Tibial nerve (tissue), 4 donors: ENCODE measurements at regions not wholly inside any gene's neighbourhood (a gene's known extent, or its start where the extent isn't known, plus 50 kb on each side); places are given as distances from the start of the nearest gene placed in this dataset.

Experiments used
- DNase-seq, 2 donors: peaks; one replicate each; pipeline ENCODE4 v3.0.0-alpha.2; 2019; ENCODE audit warnings: low spot score in 2 of 2
- H3K27ac ChIP-seq, 4 donors: fragments of 200-600 bp; sonication (generic) in 3 of 4; one replicate each; pipeline ENCODE4 v1.5.1; 2017 to 2019; ENCODE audit warnings: mild to moderate bottlenecking in 1 of 4
- H3K27me3 ChIP-seq, 2 donors: fragments of 200-600 bp; sonication (generic) in 1 of 2; one replicate each; pipeline versions ENCODE4 v1.5.1 to v1.6.0; 2017 to 2019
- H3K36me3 ChIP-seq, 3 donors: fragments of 200-600 bp; sonication (generic); one replicate each; pipeline ENCODE4 v1.5.1; 2018 to 2019
- H3K4me1 ChIP-seq, 4 donors: fragments of 200-600 bp; sonication (generic) in 3 of 4; one replicate each; pipeline ENCODE4 v1.5.1; 2017 to 2019
- H3K4me3 ChIP-seq, 4 donors: fragments of 200-600 bp; sonication (generic) in 3 of 4; one replicate each; pipeline ENCODE4 v1.5.1; 2017 to 2019; ENCODE audit warnings: mild to moderate bottlenecking in 1 of 4, moderate library complexity in 1 of 4
- H3K9me3 ChIP-seq, 4 donors: fragments of 200-600 bp; sonication (generic) in 3 of 4; one replicate each; pipeline ENCODE4 v1.5.1; 2017 to 2019
- CTCF ChIP-seq, 5 experiments: fragments of 200-600 bp in 3 of 5; fragments of 450-650 bp in 2 of 5; sonication (generic) in 3 of 5; IDR thresholded peaks; one replicate each; pipeline ENCODE4 v1.5.1; 2016 to 2019; ENCODE audit warnings: antibody characterized with exemption in 5 of 5, mild to moderate bottlenecking in 3 of 5, moderate library complexity in 2 of 5
- EP300 ChIP-seq, 2 donors: sonication (generic); formaldehyde crosslinking; IDR thresholded peaks; one replicate each; pipeline ENCODE4 v1.6.1; 2017; ENCODE audit warnings: antibody characterized with exemption in 2 of 2, mild to moderate bottlenecking in 1 of 2
- POLR2A ChIP-seq, 2 donors: fragments of 450-650 bp; IDR thresholded peaks; one replicate each; pipeline ENCODE4 v1.6.1; 2017; ENCODE audit warnings: antibody characterized with exemption in 2 of 2, mild to moderate bottlenecking in 2 of 2, moderate library complexity in 2 of 2
- WGBS, 2 donors: methylation state at CpG; one replicate each; pipeline ENCODE4 v1.1.5; 2018; 5-methylcytosine and 5-hydroxymethylcytosine counted together

- 59 to 70% methylated on average over 2 of the region's 2 CpGs for WGBS, 2 donors
Measured at GRCh38 chr2:142314164-142314563, 183.3 kb upstream of the LRP1B start.

GRCh38 chr2:142310530-142310929, 179.7 kb upstream of the LRP1B start:
- DNase-seq: no peak
- Histone ChIP-seq H3K27ac (no peak overlapping the region), H3K27me3 (no peaks in the 10 kb centered on the region), H3K4me3 (no peak overlapping the region), H3K4me1 (no peaks in the 10 kb centered on the region), H3K36me3 (no peaks in the 10 kb centered on the region), H3K9me3 (peaks cover 0 to 6% (median 0%) of the 10 kb centered on the region in 4 donors)
- TF ChIP-seq EP300 (IDR thresholded peaks at IDR 0.05) (no peak), CTCF (IDR thresholded peaks at IDR 0.05) (no peak), POLR2A (IDR thresholded peaks at IDR 0.05) (no peak)

More at GRCh38 chr2:142314164-142314563, 183.3 kb upstream of the LRP1B start:
- H3K4me3 ChIP-seq: no peak overlapping the region
- no peak for DNase-seq
- H3K36me3 ChIP-seq: no peaks in the 10 kb centered on the region
- H3K9me3 ChIP-seq: peaks cover 0 to 6% (median 0%) of the 10 kb centered on the region in 4 donors
- no peak for TF ChIP-seq CTCF (IDR thresholded peaks at IDR 0.05)
- TF ChIP-seq EP300 (IDR thresholded peaks at IDR 0.05): no peak
- TF ChIP-seq POLR2A (IDR thresholded peaks at IDR 0.05): no peak
- H3K4me1 ChIP-seq: no peaks in the 10 kb centered on the region
- H3K27me3 ChIP-seq: no peaks in the 10 kb centered on the region
- no peak overlapping the region for H3K27ac ChIP-seq

- TF ChIP-seq EP300 (IDR thresholded peaks at IDR 0.05) (no peak), POLR2A (IDR thresholded peaks at IDR 0.05) (no peak), CTCF (IDR thresholded peaks at IDR 0.05) (no peak)
- H3K27me3 ChIP-seq: no peaks in the 10 kb centered on the region
- H3K36me3 ChIP-seq: no peaks in the 10 kb centered on the region
- no peak overlapping the region for H3K27ac ChIP-seq
- H3K4me1 ChIP-seq: no peaks in the 10 kb centered on the region
- peaks cover 0 to 6% (median 0%) of the 10 kb centered on the region in 4 donors for H3K9me3 ChIP-seq
- DNase-seq: no peak
- H3K4me3 ChIP-seq: no peak overlapping the region
Measured at GRCh38 chr2:142308744-142309143, 177.9 kb upstream of the LRP1B start.

- Histone ChIP-seq H3K27ac (no peak overlapping the region), H3K27me3 (no peaks in the 10 kb centered on the region), H3K9me3 (peaks cover 0 to 6% (median 0%) of the 10 kb centered on the region in 4 donors), H3K4me1 (no peaks in the 10 kb centered on the region), H3K4me3 (no peak overlapping the region), H3K36me3 (no peaks in the 10 kb centered on the region)
- DNase-seq: no peak
- TF ChIP-seq CTCF (IDR thresholded peaks at IDR 0.05): no peak
- no peak for TF ChIP-seq POLR2A (IDR thresholded peaks at IDR 0.05)
- no peak for TF ChIP-seq EP300 (IDR thresholded peaks at IDR 0.05)
- 78 to 85% methylated on average over 4 of the region's 4 CpGs for WGBS, 2 donors
Measured at GRCh38 chr2:142307616-142308115, 176.8 kb upstream of the LRP1B start.

- no peaks in the 10 kb centered on the region for H3K27me3 ChIP-seq
- no peak for TF ChIP-seq EP300 (IDR thresholded peaks at IDR 0.05)
- H3K4me1 ChIP-seq: no peaks in the 10 kb centered on the region
- no peak overlapping the region for H3K27ac ChIP-seq
- DNase-seq: no peak
- no peak overlapping the region for H3K4me3 ChIP-seq
- 93 to 100% methylated on average over 1 of the region's 1 CpG for WGBS, 2 donors
- peaks cover 0 to 6% (median 0%) of the 10 kb centered on the region in 4 donors for H3K9me3 ChIP-seq
- H3K36me3 ChIP-seq: no peaks in the 10 kb centered on the region
Measured at GRCh38 chr2:142307086-142307485, 176.3 kb upstream of the LRP1B start.

- Histone ChIP-seq H3K27ac (no peak overlapping the region), H3K4me3 (no peak overlapping the region), H3K27me3 (no peaks in the 10 kb centered on the region), H3K36me3 (no peaks in the 10 kb centered on the region), H3K4me1 (no peaks in the 10 kb centered on the region), H3K9me3 (peaks cover 0 to 6% (median 0%) of the 10 kb centered on the region in 4 donors)
- no peak for DNase-seq
- TF ChIP-seq CTCF (IDR thresholded peaks at IDR 0.05) (no peak), POLR2A (IDR thresholded peaks at IDR 0.05) (no peak), EP300 (IDR thresholded peaks at IDR 0.05) (no peak)
Measured at GRCh38 chr2:142306131-142306530, 175.3 kb upstream of the LRP1B start.
